IMR-90 (cell line): ENCODE measurements at regions not wholly inside any gene's neighbourhood (a gene's known extent, or its start where the extent isn't known, plus 50 kb on each side); places are given as distances from the start of the nearest gene placed in this dataset.

Experiments
- ATAC-seq: fragments of 200-7000 bp; cut with Tn5 transposase; 2 replicates; pipeline ENCODE4 v1.9.1; 2020; ENCODE audit warnings: low read depth, mild to moderate bottlenecking, moderate library complexity
- BruUV-seq: library from RNA; stranded (reverse); fragments of 400-500 nt; replicated peaks from 2 replicates; lab custom pipeline; 2021; lab: Mats Ljungman, UMichigan
- CTCF ChIA-PET: fragments of 300-600 bp; formaldehyde crosslinking; extraction: SDS; loops from one replicate; lab custom pipeline; 2021; ENCODE audit warnings: antibody characterized with exemption; lab: Yijun Ruan, JAX
- POLR2A ChIA-PET: fragments of 300-600 bp; sonication (Branson Sonifier 250); formaldehyde crosslinking; loops from one replicate; lab custom pipeline; 2022; ENCODE audit warnings: antibody characterized with exemption; ENCODE audit not compliant: unreplicated experiment; lab: Charles Lee
- DNase-seq: peaks from one replicate; pipeline ENCODE4 v3.0.0; 2013
- H2AFZ ChIP-seq: replicated peaks from 2 replicates; pipeline ENCODE3; 2013; ENCODE audit warnings: low read length, mild to moderate bottlenecking; ENCODE audit not compliant: poor library complexity
- H2AK5ac ChIP-seq: 2 replicates; pipeline ENCODE4 v1.6.1; 2013; ENCODE audit warnings: low read depth, low read length, inconsistent platforms
- H2AK9ac ChIP-seq: replicated peaks from 2 replicates; pipeline ENCODE3; 2013; ENCODE audit warnings: mild to moderate bottlenecking, low read depth, low read length, moderate library complexity; ENCODE audit not compliant: poor library complexity
- H2BK120ac ChIP-seq: 2 replicates; pipeline ENCODE4 v1.6.1; 2013; ENCODE audit warnings: low read depth, low read length, inconsistent platforms
- H2BK15ac ChIP-seq: 3 replicates; pipeline ENCODE4 v1.6.1; 2013; ENCODE audit warnings: low read depth, low read length, inconsistent platforms
- H2BK20ac ChIP-seq: 2 replicates; pipeline ENCODE4 v1.6.1; 2013; ENCODE audit warnings: low read depth, mild to moderate bottlenecking, inconsistent platforms, low read length, moderate library complexity
- H2BK5ac ChIP-seq: 2 replicates; pipeline ENCODE4 v1.6.1; 2013; ENCODE audit warnings: mild to moderate bottlenecking, low read depth, low read length, inconsistent platforms; ENCODE audit not compliant: poor library complexity, severe bottlenecking
- H3K14ac ChIP-seq: replicated peaks from 2 replicates; pipeline ENCODE4 v1.6.1; 2013; ENCODE audit warnings: low read depth, low read length, inconsistent platforms
- H3K18ac ChIP-seq: 2 replicates; pipeline ENCODE4 v1.6.1; 2013; ENCODE audit warnings: low read depth, low read length, control low read depth
- H3K23ac ChIP-seq: 2 replicates; pipeline ENCODE4 v1.6.1; 2013; ENCODE audit warnings: low read depth, low read length, inconsistent platforms
- H3K27ac ChIP-seq: 2 replicates; pipeline ENCODE4 v1.5.1; 2013; ENCODE audit warnings: mild to moderate bottlenecking, control low read depth, low read length; ENCODE audit not compliant: insufficient read depth
- H3K27me3 ChIP-seq: 2 replicates; pipeline ENCODE4 v1.6.1; 2013; ENCODE audit warnings: low read length; ENCODE audit not compliant: control insufficient read depth, insufficient read depth
- H3K36me3 ChIP-seq: 2 replicates; pipeline ENCODE4 v1.6.1; 2013; ENCODE audit warnings: low read length, mixed read lengths; ENCODE audit not compliant: control insufficient read depth, insufficient read depth
- H3K4ac ChIP-seq: 2 replicates; pipeline ENCODE4 v1.6.1; 2013; ENCODE audit warnings: low read depth, low read length, inconsistent platforms
- H3K4me1 ChIP-seq: 2 replicates; pipeline ENCODE4 v1.6.1; 2013; ENCODE audit warnings: low read length, mixed read lengths; ENCODE audit not compliant: control insufficient read depth, insufficient read depth
- H3K4me2 ChIP-seq: 2 replicates; pipeline ENCODE4 v1.6.1; 2013; ENCODE audit warnings: low read depth, mild to moderate bottlenecking, control low read depth, low read length, moderate library complexity
- H3K4me3 ChIP-seq: 2 replicates; pipeline ENCODE4 v1.5.1; 2013; ENCODE audit warnings: low read depth, mild to moderate bottlenecking, control low read depth, low read length, moderate library complexity; ENCODE audit not compliant: insufficient read depth
- H3K56ac ChIP-seq: 2 replicates; pipeline ENCODE4 v1.6.1; 2013; ENCODE audit warnings: low read length, inconsistent platforms; ENCODE audit not compliant: insufficient read depth; ENCODE audit errors: extremely low read depth
- H3K79me1 ChIP-seq, 2 experiments: 2 replicates each; pipeline ENCODE4 v1.6.1; 2013; ENCODE audit warnings: low read length in 2 of 2, inconsistent platforms in 1 of 2, low read depth in 1 of 2
- H3K9ac ChIP-seq: 2 replicates; pipeline ENCODE4 v1.6.1; 2013; ENCODE audit warnings: low read depth, low read length, control low read depth
- H3K9me1 ChIP-seq: 2 replicates; pipeline ENCODE4 v1.6.1; 2013; ENCODE audit warnings: low read length, inconsistent platforms; ENCODE audit not compliant: insufficient read depth
- H3K9me3 ChIP-seq: 2 replicates; pipeline ENCODE4 v1.6.1; 2013; ENCODE audit warnings: low read length; ENCODE audit not compliant: control insufficient read depth, insufficient read depth
- H4K20me1 ChIP-seq: 2 replicates; pipeline ENCODE4 v1.6.1; 2013; ENCODE audit warnings: low read length, inconsistent platforms; ENCODE audit not compliant: insufficient read depth
- H4K5ac ChIP-seq: 2 replicates; pipeline ENCODE4 v1.6.1; 2013; ENCODE audit warnings: mild to moderate bottlenecking, low read depth, low read length, control low read depth
- H4K8ac ChIP-seq, 2 experiments: 2 replicates each; pipeline ENCODE4 v1.6.1; 2013; ENCODE audit warnings: low read depth in 2 of 2, low read length in 2 of 2, control low read depth in 1 of 2, inconsistent platforms in 1 of 2
- H4K91ac ChIP-seq: 2 replicates; pipeline ENCODE4 v1.6.1; 2013; ENCODE audit warnings: low read depth, low read length, inconsistent platforms; ENCODE audit not compliant: insufficient read depth
- BHLHE40 ChIP-seq: fragments of 150-350 bp; IDR thresholded peaks from 2 replicates; pipeline ENCODE4 v1.6.1; 2016; ENCODE audit warnings: mild to moderate bottlenecking, low read depth, low read length
- CEBPB ChIP-seq: IDR thresholded peaks from 2 replicates; pipeline ENCODE4 v1.6.1; 2012; ENCODE audit warnings: low read depth, low read length, improper control_type of control experiment
- CHD1 ChIP-seq: IDR thresholded peaks from 2 replicates; pipeline ENCODE4 v1.6.1; 2012; ENCODE audit warnings: low read depth, low read length, improper control_type of control experiment
- ELK1 ChIP-seq: fragments of 150-350 bp; IDR thresholded peaks from 2 replicates; pipeline ENCODE4 v1.6.1; 2016; ENCODE audit warnings: low read depth, mild to moderate bottlenecking, low read length, moderate library complexity, borderline replicate concordance
- FOS ChIP-seq: fragments of 150-350 bp; IDR thresholded peaks from 2 replicates; pipeline ENCODE4 v1.6.1; 2016; ENCODE audit warnings: low read depth, low read length
- MAFK ChIP-seq: IDR thresholded peaks from 2 replicates; pipeline ENCODE4 v1.6.1; 2012; ENCODE audit warnings: low read depth, low read length, improper control_type of control experiment
- NFE2L2 ChIP-seq: fragments of 150-350 bp; IDR thresholded peaks from 2 replicates; pipeline ENCODE4 v1.6.1; 2016; ENCODE audit warnings: low read depth, mild to moderate bottlenecking, low read length
- RAD21 ChIP-seq: IDR thresholded peaks from 2 replicates; pipeline ENCODE4 v1.6.1; 2012; ENCODE audit warnings: low read length, improper control_type of control experiment
- RCOR1 ChIP-seq: IDR thresholded peaks from 2 replicates; pipeline ENCODE4 v1.6.1; 2012; ENCODE audit warnings: mild to moderate bottlenecking, low read length, improper control_type of control experiment; ENCODE audit not compliant: insufficient replicate concordance
- RFX5 ChIP-seq: IDR thresholded peaks from 2 replicates; pipeline ENCODE4 v1.8.0; 2012; ENCODE audit warnings: low read depth, mild to moderate bottlenecking, low read length, moderate library complexity
- SMC3 ChIP-seq: fragments of 150-350 bp; IDR thresholded peaks from 2 replicates; pipeline ENCODE4 v1.6.1; 2016; ENCODE audit warnings: low read depth, mild to moderate bottlenecking, antibody characterized with exemption, low read length, moderate library complexity
- USF2 ChIP-seq: fragments of 150-350 bp; IDR thresholded peaks from 2 replicates; pipeline ENCODE4 v1.6.1; 2017; ENCODE audit warnings: mild to moderate bottlenecking, antibody characterized with exemption, low read length, low read depth
- WGBS, 2 experiments: methylation state at CpG; one replicate each; pipeline versions ENCODE4 v1.1.5 to v1.1.7; 2013; ENCODE audit warnings: missing lambda C conversion rate in 2 of 2; ENCODE audit not compliant: insufficient read length in 1 of 2; ENCODE audit errors: extremely low coverage in 2 of 2; 5-methylcytosine and 5-hydroxymethylcytosine counted together
- dilution Hi-C: fragments of 300-500 bp; cut with HindIII; formaldehyde crosslinking; loops from one replicate; pipeline ENCODE4 v1.14.3; 2018; ENCODE audit warnings: low sequenced_read_pairs; ENCODE audit not compliant: unreplicated experiment
- in situ Hi-C: fragments of 300-500 bp; cut with MboI; formaldehyde crosslinking; loops from 3 replicates; pipeline ENCODE4 v1.14.3; 2019; ENCODE audit warnings: low sequenced_read_pairs, inconsistent platforms, mixed read lengths
- intact Hi-C: fragments of 100-400 bp; cut with micrococcal nuclease; formaldehyde crosslinking; loops from 2 replicates; pipeline ENCODE4 v1.10.0; 2022

GRCh38 chr4:158996669-158997074 is 106.2 kb upstream of the RAPGEF2 start:
- H3K4me3 ChIP-seq, result no peak overlapping the region
- ChIA-PET POLR2A (no interaction called here), CTCF (interaction anchor here (0.6 to 0.8 kb wide), 2 partner anchors 136 to 183 kb away, joined by 5 to 6 read pairs; no protein-coding TSS in a partner anchor)

More at GRCh38 chr4:158996669-158997074, 106.2 kb upstream of the RAPGEF2 start:
- H3K4me2 ChIP-seq, result peak overlapping the region; percentile 90
- H3K36me3 ChIP-seq, result no peaks in the 10 kb centered on the region
- H3K27ac ChIP-seq, result no peak overlapping the region
- no peaks in the 10 kb centered on the region for H3K27me3 ChIP-seq
- no peak overlapping the region for H2BK120ac ChIP-seq
- H3K9me1 ChIP-seq, result no peaks in the 10 kb centered on the region
- no peak overlapping the region for H2BK15ac ChIP-seq
- H2AK9ac ChIP-seq, result no peak overlapping the region
- H3K4ac ChIP-seq, result no peak overlapping the region; the same call in 1 of the 2 replicates
- 0 out of 2 replicates have a peak, but pooled peaks cover 2% of the 10 kb centered on the region for H4K20me1 ChIP-seq
- in situ Hi-C loops, result no loop called here
- H3K23ac ChIP-seq, result no peak overlapping the region
- H3K79me1 ChIP-seq, result no peaks in the 10 kb centered on the region
- H4K8ac ChIP-seq, result peak overlapping the region in 1 of 2 experiments; percentile 31; a peak in 1 of 4 replicates
- DNase-seq (peak; percentile 97), ATAC-seq (peak; percentile 99)
- no peak overlapping the region for H3K9ac ChIP-seq
- peak overlapping the region; percentile 57 for H2BK5ac ChIP-seq
- no TSS peak for BruUV-seq
- dilution Hi-C loops, result no loop called here
- no peak overlapping the region for H2AFZ ChIP-seq
- H3K56ac ChIP-seq, result no peak overlapping the region
- H3K18ac ChIP-seq, result 0 out of 2 replicates have a peak overlapping the region, but pooled peaks have one; percentile 2
- no peak overlapping the region for H3K14ac ChIP-seq
- no peak overlapping the region for H4K91ac ChIP-seq
- TF ChIP-seq RFX5, result 0 out of 2 replicates have a peak, but pooled peaks have one; percentile 27
- peak; percentile 29; the same call in 1 of the 2 replicates for TF ChIP-seq RAD21
- TF ChIP-seq NFE2L2, result peak; percentile 83
- TF ChIP-seq CHD1, result no peak
- TF ChIP-seq BHLHE40, result peak; percentile 96
- TF ChIP-seq CEBPB, result peak; percentile 51; the same call in 1 of the 2 replicates
- peak; percentile 54; the same call in 1 of the 2 replicates for TF ChIP-seq MAFK
- TF ChIP-seq FOS, result peak; percentile 99
- TF ChIP-seq USF2, result peak; percentile 41
- TF ChIP-seq RCOR1, result peak; percentile 45
- no peak for TF ChIP-seq SMC3
- TF ChIP-seq ELK1, result no peak
- intact Hi-C loops, result loop anchor here (2.0 to 5.0 kb wide), 3 partner anchors 64 to 178 kb away; no protein-coding TSS in a partner anchor
- WGBS, 2 experiments, result no CpG with 5 or more reads among the region's 3 CpGs
- H2BK20ac ChIP-seq, result peak overlapping the region; percentile 22; the same call in 1 of the 2 replicates
- no peak overlapping the region for H2AK5ac ChIP-seq
- H3K4me1 ChIP-seq, result peaks cover 2% of the 10 kb centered on the region
- H3K9me3 ChIP-seq, result no peaks in the 10 kb centered on the region
- no peak overlapping the region for H4K5ac ChIP-seq
